PC-3 (cell line): ENCODE measurements at regions not wholly inside any gene's neighbourhood (a gene's known extent, or its start where the extent isn't known, plus 50 kb on each side); places are given as distances from the start of the nearest gene placed in this dataset.
"Not testable (repeated sequence)": the region's sequence is repeated elsewhere in the genome, so short reads cannot be mapped to it uniquely, and the experiment has no call there.

Source experiments
- ATAC-seq: fragments of 200-7000 bp; cut with Tn5 transposase; 2 replicates; pipeline ENCODE4 v1.9.1; 2020; ENCODE audit warnings: mild to moderate bottlenecking, moderate library complexity
- BruUV-seq: library from RNA; stranded (reverse); fragments of 400-500 nt; replicated peaks from 2 replicates; lab custom pipeline; 2021; lab: Mats Ljungman, UMichigan
- CTCF ChIA-PET: fragments of 300-600 bp; sonication (Branson Sonifier 250); formaldehyde crosslinking; loops from one replicate; lab custom pipeline; 2022; ENCODE audit warnings: antibody characterized with exemption; lab: Charles Lee
- POLR2A ChIA-PET: fragments of 300-600 bp; sonication (Branson Sonifier 250); formaldehyde crosslinking; loops from one replicate; lab custom pipeline; 2022; ENCODE audit warnings: antibody characterized with exemption; ENCODE audit not compliant: unreplicated experiment; lab: Charles Lee
- DNase-seq: peaks from one replicate; pipeline ENCODE4 v3.0.0-alpha.2; 2015
- H2AFZ ChIP-seq: fragments of 300-600 bp; sonication (generic); 2 replicates; pipeline ENCODE4 v1.6.0; 2016; ENCODE audit warnings: antibody characterized with exemption, low read length
- H3F3A ChIP-seq: fragments of 300-600 bp; sonication (generic); one replicate; pipeline ENCODE4 v1.6.0; 2017; ENCODE audit warnings: antibody characterized with exemption, low read length, control low read depth, mild to moderate bottlenecking; ENCODE audit not compliant: unreplicated experiment
- H3K27ac ChIP-seq: fragments of 300-600 bp; sonication (generic); 2 replicates; pipeline ENCODE4 v1.5.1; 2016; ENCODE audit warnings: mild to moderate bottlenecking, low read length
- H3K27me3 ChIP-seq: fragments of 300-600 bp; sonication (generic); 2 replicates; pipeline ENCODE4 v1.6.1; 2016; ENCODE audit warnings: low read length, mixed read lengths
- H3K36me3 ChIP-seq: fragments of 300-600 bp; sonication (generic); 2 replicates; pipeline ENCODE4 v1.6.1; 2016; ENCODE audit warnings: low read depth, mixed run types, low read length, mixed read lengths
- H3K4me1 ChIP-seq: fragments of 300-600 bp; sonication (generic); 2 replicates; pipeline ENCODE4 v1.5.1; 2016; ENCODE audit warnings: low read length; ENCODE audit not compliant: insufficient read depth
- H3K4me2 ChIP-seq: fragments of 300-600 bp; sonication (generic); 2 replicates; pipeline ENCODE4 v1.6.0; 2016; ENCODE audit warnings: low read length
- H3K4me3 ChIP-seq: fragments of 300-600 bp; sonication (generic); 2 replicates; pipeline ENCODE4 v1.5.1; 2016; ENCODE audit warnings: mild to moderate bottlenecking, low read length, mixed read lengths
- H3K79me2 ChIP-seq: fragments of 300-600 bp; sonication (generic); 2 replicates; pipeline ENCODE4 v1.6.1; 2017; ENCODE audit warnings: low read length, mixed read lengths
- H3K9ac ChIP-seq: fragments of 300-600 bp; sonication (generic); 2 replicates; pipeline ENCODE4 v1.6.0; 2016; ENCODE audit warnings: mild to moderate bottlenecking, low read length
- H3K9me2 ChIP-seq: fragments of 300-600 bp; sonication (generic); replicated peaks from 2 replicates; pipeline ENCODE4 v1.6.1; 2016; ENCODE audit warnings: mixed run types, low read length, mixed read lengths
- H3K9me3 ChIP-seq: fragments of 300-600 bp; sonication (generic); 2 replicates; pipeline ENCODE4 v1.6.1; 2016; ENCODE audit warnings: low read length, mixed read lengths
- H4K20me1 ChIP-seq: fragments of 300-600 bp; sonication (generic); 2 replicates; pipeline ENCODE4 v1.6.1; 2016; ENCODE audit warnings: low read length, mixed read lengths
- CTCF ChIP-seq: fragments of 300-600 bp; sonication (generic); conservative IDR thresholded peaks from 2 replicates; pipeline ENCODE4 v1.5.1; 2017; ENCODE audit warnings: antibody characterized with exemption, low read depth, mild to moderate bottlenecking, low read length
- EZH2 ChIP-seq: fragments of 300-600 bp; sonication (generic); IDR thresholded peaks from one replicate; pipeline ENCODE4 v1.6.1; 2017; ENCODE audit warnings: antibody characterized with exemption, mild to moderate bottlenecking, low read length; ENCODE audit not compliant: unreplicated experiment
- EZH2phosphoT487 ChIP-seq: fragments of 300-600 bp; sonication (generic); IDR thresholded peaks from 2 replicates; pipeline ENCODE4 v1.6.1; 2018; ENCODE audit warnings: mild to moderate bottlenecking, antibody characterized with exemption, low read length, borderline replicate concordance
- intact Hi-C: fragments of 100-400 bp; cut with micrococcal nuclease; formaldehyde crosslinking; loops from 2 replicates; pipeline ENCODE4 v1.9.0; 2023

GRCh38 chr5:166637295-166637694, 1654.2 kb upstream of the WWC1 start:
- ChIA-PET CTCF (no interaction called here), POLR2A (no interaction called here)
- no peak for DNase-seq
- no peak for TF ChIP-seq EZH2
- no peak for TF ChIP-seq EZH2phosphoT487
- no peak for TF ChIP-seq CTCF
- H3K27me3 ChIP-seq, result no peaks in the 10 kb centered on the region
- H2AFZ ChIP-seq, result no peak overlapping the region
- H3K9me3 ChIP-seq, result 0 out of 2 replicates have a peak, but pooled peaks cover 4% of the 10 kb centered on the region
- ATAC-seq, result no peak
- no TSS peak for BruUV-seq
- no peak overlapping the region for H3K9ac ChIP-seq
- H3F3A ChIP-seq, result no peaks in the 10 kb centered on the region
- H3K79me2 ChIP-seq, result no peaks in the 10 kb centered on the region
- no peak overlapping the region for H3K4me2 ChIP-seq
- H3K27ac ChIP-seq, result no peak overlapping the region
- no peak overlapping the region for H3K4me3 ChIP-seq
- no peaks in the 10 kb centered on the region for H3K4me1 ChIP-seq
- H4K20me1 ChIP-seq, result no peaks in the 10 kb centered on the region
- intact Hi-C loops, result no loop called here
- H3K36me3 ChIP-seq, result no peaks in the 10 kb centered on the region
- no peaks in the 10 kb centered on the region for H3K9me2 ChIP-seq

- H3K4me1 ChIP-seq, result no peaks in the 10 kb centered on the region
- no peak for TF ChIP-seq EZH2phosphoT487
- no peak for TF ChIP-seq CTCF
- no peak for TF ChIP-seq EZH2
- H3K9ac ChIP-seq, result no peak overlapping the region
- H3K36me3 ChIP-seq, result no peaks in the 10 kb centered on the region
- no peak overlapping the region for H3K4me2 ChIP-seq
- no peaks in the 10 kb centered on the region for H3K79me2 ChIP-seq
- ChIA-PET POLR2A (no interaction called here), CTCF (no interaction called here)
- H3K9me2 ChIP-seq, result no peaks in the 10 kb centered on the region
- H4K20me1 ChIP-seq, result no peaks in the 10 kb centered on the region
- no peak overlapping the region for H2AFZ ChIP-seq
- DNase-seq, result no peak
- BruUV-seq, result no TSS peak
- no peak overlapping the region for H3K27ac ChIP-seq
- H3K9me3 ChIP-seq, result 0 out of 2 replicates have a peak, but pooled peaks cover 4% of the 10 kb centered on the region
- H3K27me3 ChIP-seq, result no peaks in the 10 kb centered on the region
- intact Hi-C loops, result no loop called here
- no peaks in the 10 kb centered on the region for H3F3A ChIP-seq
- no peak overlapping the region for H3K4me3 ChIP-seq
- no peak for ATAC-seq
Measured at GRCh38 chr5:166639151-166639550, 1652.3 kb upstream of the WWC1 start.

- POLR2A ChIA-PET, H2AFZ ChIP-seq, H3K4me3 ChIP-seq, H3K9ac ChIP-seq, H3K9me2 ChIP-seq, ATAC-seq, H3K36me3 ChIP-seq, H3F3A ChIP-seq, H3K4me2 ChIP-seq, H4K20me1 ChIP-seq, BruUV-seq, H3K27ac ChIP-seq, intact Hi-C loops, CTCF ChIA-PET, H3K9me3 ChIP-seq, H3K79me2 ChIP-seq, H3K27me3 ChIP-seq, H3K4me1 ChIP-seq, DNase-seq: not testable (repeated sequence)
Measured at GRCh38 chr5:166640136-166640535, 1651.3 kb upstream of the WWC1 start.
